Stimulated activated CD4-positive, alpha-beta T cell treated with anti-CD3 and anti-CD28 coated beads, Interleukin-1b, Interleukin-23, amount 100 ng/mL, for 24 hours (primary cell): ENCODE measurements at regions not wholly inside any gene's neighbourhood (a gene's known extent, or its start where the extent isn't known, plus 50 kb on each side); places are given as distances from the start of the nearest gene placed in this dataset.
"Not testable (repeated sequence)": the region's sequence is repeated elsewhere in the genome, so short reads cannot be mapped to it uniquely, and the experiment has no call there.

Experiments
- DNase-seq, 4 experiments: peaks; one replicate each; pipeline ENCODE4 v3.0.0-alpha.2; 2020; ENCODE audit warnings: low read depth in 4 of 4, low spot score in 1 of 4

GRCh38 chr11:13134886-13135285 lies 125.8 kb downstream of the RASSF10 start:
- no peak for DNase-seq

DNA sequence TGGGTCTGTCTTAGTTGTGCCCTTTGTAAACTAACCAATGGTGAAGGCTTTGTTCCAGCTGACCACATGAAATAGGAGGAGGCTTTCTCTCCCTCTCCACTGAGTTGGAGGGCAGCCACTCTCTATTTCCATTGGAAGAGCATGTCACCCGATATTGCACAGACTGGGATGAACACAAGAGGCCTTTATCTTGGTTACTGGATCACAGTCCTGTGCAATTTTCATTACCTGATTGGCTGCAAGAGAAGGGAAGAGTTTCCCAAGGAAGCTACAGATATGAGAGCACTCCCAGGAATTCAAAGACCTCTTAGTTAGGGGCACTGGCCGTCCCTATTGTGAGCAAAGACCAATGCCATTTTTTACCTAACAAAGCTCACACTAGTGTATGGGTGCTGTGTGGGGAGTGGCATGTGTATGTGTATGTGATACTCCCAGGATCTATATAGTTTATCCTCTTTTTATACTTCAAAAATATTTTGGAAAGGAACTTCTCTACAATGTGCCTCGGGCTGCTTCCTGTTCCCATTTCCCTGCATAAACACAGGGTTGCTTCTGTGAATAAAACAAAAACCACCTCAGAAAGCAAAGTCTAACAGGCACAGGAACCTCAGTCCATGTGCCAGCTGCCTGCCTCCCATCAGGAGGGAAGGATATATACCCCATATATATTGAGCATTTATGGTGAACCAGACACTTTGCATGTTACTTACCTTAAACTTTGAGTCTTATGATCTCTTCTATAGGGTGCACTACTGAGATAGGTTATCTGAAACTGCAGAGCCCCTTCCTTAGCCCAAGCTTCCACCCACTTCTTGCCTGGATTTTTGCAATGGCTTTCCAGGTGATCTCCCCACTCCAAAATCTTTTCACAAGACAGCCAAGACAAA lies 126.5 kb downstream of the RASSF10 start:
- DNase-seq: no peak

DNA sequence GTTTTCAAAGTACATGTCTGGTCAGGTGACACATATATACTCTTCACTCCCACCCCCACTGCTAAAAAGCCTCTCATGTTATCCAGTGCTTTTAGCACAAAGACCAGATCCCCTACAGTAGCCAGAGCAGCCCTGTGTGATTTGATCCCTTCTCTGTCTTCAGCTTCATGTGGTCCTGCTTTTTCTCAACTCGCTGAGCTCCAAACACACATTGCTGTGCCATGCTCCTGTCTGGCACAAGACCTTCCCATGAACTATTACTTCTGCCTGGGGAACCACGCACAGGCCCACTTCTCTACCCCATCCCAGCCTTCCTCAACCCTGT lies 127.1 kb downstream of the RASSF10 start:
- no peak for DNase-seq

DNA sequence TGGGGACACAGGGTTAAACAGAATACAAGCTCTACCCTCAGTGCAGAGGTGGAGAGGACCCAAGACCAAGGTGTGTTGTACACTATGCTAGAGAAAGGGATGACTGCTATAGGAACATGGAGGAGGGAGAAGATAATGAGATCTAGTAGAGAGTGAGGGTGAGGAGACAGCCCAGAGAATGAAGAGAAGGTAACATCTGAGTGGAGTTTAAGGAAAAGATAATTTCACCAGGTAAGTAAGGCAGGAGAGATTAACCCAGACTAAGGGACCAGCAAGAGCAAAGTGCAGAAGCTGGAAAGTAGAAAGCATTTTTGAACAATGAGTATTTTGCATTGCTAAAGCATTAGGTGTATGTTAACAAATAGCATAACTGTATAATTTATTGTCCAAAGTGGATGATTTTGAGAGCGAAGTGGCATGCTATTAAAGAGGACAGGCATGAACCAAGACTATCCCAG lies 128.8 kb downstream of the RASSF10 start:
- DNase-seq: no peak

GRCh38 chr11:13139085-13139484 lies 130.0 kb downstream of the RASSF10 start:
- not testable (repeated sequence) for DNase-seq

- no peak for DNase-seq
Measured at GRCh38 chr11:13140028-13140870, 131.1 kb downstream of the RASSF10 start.

DNA sequence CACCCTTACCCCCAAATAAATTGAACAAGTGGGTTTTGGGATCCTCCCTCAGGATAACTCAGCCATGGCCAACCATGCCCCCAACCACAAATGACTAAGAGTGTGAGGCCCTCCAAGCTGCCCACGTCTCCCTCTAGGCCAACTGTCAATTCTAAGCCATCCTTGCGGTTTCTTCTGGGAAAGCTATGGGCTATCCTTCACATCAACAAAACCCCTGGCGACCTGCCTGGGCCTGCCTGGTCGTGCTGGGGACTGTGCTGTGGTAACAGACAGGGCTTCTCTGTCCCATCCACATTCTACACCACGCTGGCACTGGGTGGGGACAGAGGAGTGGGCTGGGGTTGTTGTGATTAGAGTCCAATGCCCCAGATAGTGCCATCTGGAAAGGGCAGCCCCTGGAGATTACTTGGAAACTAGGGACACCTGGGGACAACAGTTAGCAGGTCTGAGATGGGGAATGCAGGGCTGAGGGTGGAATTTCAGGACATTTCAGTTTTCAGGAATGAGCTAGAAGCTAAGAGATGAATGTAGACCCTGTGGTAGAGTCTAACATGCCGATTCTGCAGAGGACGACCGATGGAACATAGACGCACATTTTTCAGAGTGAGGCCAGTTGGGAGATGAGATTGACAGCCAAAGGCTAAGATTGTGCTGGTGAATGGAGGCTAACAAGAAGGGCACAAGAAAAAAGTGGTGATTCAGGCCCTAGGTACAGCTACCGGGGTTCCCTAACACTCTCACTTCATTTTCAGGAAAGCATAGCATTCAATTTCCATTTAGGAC lies 131.9 kb downstream of the RASSF10 start:
- DNase-seq: no peak

GRCh38 chr11:13141731-13142709 lies 132.9 kb downstream of the RASSF10 start:
- no peak for DNase-seq

DNA sequence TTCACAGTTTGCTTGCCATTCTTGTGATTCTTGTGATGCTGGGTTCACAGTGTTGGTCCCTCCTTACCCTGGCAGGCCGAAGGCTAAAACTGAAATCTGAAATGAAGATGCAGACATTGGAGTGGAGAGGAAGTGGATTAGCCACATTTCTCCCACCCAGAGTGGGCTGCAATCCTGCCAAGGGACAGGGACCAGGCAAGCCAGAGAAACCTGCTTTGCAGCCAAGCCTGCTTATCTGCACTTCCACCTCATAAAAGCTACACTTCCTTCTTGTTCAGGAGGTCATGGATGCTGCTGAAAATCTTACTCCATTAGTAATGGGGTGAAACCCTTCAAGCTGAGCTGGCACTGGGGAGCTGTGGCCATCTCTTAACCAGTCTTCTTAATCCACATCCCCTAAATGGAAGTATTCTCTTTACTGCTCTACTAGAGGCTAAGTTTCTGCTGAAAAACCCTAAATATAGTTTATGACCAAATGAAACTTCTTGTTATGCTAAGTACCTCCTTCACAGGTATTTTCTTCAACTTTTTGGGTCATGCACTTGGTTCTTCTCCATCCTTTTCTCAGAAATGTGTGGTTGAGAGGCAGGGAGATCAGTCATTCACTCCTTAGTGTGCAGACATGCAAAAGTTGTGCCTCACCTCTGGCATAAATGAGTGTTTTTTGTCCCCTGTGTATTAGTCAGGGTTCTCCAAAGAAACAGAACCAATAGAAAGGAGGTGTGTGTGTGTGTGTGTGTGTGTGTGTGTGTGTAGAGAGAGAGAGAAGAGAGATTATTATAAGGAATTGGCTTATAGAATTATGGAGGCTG lies 133.9 kb upstream of the BMAL1 start:
- no peak for DNase-seq

DNA sequence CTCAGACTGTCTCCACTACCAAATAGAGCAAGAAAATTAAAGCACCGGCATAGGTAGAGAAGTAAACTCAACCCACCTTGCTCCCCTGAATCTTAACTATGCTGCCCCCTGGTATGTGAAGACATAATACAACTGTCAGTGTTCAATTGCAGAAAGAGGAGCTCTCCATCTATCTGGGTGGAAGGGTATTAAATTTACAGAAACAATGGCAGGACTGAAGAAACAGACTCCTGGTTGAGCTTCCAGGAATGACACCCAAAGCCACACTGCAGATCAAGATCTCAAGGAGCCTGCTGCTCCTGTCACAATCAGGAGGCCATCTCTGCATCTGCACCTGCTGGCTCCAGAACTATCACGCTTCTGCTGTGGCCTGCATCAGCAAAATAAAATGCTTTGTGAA lies 132.1 kb upstream of the BMAL1 start:
- no peak for DNase-seq

- no peak for DNase-seq
Measured at GRCh38 chr11:13149991-13150390, 127.6 kb upstream of the BMAL1 start.

DNA sequence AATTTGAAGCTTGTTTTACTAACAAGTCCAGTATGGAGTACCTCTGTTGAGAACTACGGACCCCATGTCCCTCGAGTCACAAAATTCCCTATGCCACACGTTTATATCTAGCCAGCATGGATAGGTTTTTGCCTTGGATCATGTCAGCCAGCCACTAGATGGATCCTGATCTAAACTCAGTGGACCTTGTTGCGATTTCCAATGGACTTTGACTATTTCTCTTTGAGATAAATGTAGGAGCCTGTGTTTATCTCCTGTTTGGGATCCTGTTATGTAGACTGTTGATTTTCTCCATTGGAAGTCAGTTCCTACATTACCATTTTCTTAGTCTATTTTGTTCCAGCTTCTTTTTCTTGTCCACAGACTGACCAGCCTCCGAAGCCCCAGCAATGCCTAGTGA lies 127.1 kb upstream of the BMAL1 start:
- no peak for DNase-seq

GRCh38 chr11:13152264-13152663 lies 125.3 kb upstream of the BMAL1 start:
- DNase-seq: no peak

DNA sequence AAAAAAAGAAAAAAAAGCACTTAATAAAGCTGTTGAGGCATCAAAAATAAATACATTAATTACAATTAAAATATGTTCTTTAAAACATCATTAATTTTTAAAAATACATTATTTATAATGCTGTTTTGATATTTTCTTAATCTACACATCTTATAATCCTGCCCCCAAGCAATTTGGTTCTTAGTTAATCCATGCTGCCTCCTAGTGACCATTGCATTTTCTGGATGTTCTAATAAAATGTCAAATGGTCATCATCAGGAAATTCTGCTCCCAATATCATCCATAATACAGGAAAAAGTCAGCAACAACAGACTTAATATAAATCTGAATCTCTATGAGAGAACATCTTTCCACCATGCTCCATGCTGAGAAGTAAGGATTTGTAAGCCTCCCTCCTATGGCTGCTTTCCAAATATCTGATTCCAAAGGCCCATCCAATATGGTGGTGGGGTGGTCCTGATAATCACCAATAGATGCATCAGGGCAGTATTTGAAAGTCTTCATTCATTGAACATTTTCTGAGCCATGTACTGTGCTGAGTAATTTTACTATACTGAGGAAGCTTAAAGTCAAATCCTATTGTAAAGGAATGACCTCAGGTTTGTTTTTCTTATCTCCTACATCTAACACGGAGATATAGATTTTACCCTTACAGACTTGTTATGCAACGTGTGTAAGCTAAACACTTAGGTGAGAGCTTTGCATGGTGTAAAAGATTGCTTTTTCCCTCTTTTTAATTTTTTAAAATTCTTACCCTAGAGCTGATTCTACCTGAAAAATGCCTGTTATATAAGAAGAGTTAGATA lies 124.7 kb upstream of the BMAL1 start:
- DNase-seq: no peak

DNA sequence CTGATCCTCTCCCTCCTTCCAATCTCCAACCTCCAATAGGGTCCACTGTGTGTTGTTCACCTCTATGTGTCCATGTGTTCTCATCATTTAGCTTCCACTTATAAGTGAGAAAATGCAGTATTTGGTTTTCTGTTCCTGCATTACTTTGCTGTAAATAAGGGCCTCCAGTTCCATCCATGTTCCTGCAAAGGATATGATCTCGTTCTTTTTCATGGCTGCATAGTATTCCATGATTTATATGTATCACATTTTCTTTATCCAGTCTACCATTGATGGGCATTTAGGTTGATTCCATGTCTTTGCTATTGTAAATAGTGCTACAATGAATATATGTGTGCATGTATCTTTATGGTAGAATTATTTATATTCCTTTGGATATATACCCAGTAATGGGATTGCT lies 123.2 kb upstream of the BMAL1 start:
- not testable (repeated sequence) for DNase-seq

GRCh38 chr11:13160346-13160745 lies 117.2 kb upstream of the BMAL1 start:
- no peak for DNase-seq

GRCh38 chr11:13160806-13161205 lies 116.8 kb upstream of the BMAL1 start:
- DNase-seq: no peak

DNA sequence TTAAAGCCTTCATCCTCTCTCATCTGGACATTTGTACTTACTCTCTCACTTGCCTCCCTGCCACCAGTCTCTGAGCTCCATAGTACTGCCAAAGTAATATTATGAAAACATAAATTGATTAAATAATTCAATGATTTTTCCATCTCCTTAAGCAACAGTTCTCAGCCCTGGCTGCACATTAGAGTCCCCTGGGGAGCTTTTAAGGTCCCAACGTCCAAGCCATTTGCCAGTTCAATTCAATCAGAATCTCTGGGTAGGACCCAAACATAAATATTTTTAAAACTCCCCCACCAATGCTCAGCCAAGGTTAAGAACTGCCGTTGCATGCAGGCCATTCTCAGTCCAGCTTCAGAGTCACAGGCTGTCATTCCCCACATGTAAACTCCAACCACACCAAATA lies 114.4 kb upstream of the BMAL1 start:
- DNase-seq: no peak

GRCh38 chr11:13166036-13166435 lies 111.6 kb upstream of the BMAL1 start:
- DNase-seq: no peak
